Mucosa of rectum (tissue), 2 donors: ENCODE measurements at regions not wholly inside any gene's neighbourhood (a gene's known extent, or its start where the extent isn't known, plus 50 kb on each side); places are given as distances from the start of the nearest gene placed in this dataset.

ENCODE experiments used
- H3K27ac ChIP-seq, 2 donors: one replicate each; pipeline ENCODE4 v1.7.0; 2013; ENCODE audit warnings: inconsistent platforms in 2 of 2, low read depth in 2 of 2, low read length in 2 of 2
- H3K27me3 ChIP-seq, 2 donors: one replicate each; pipeline ENCODE4 v1.7.0; 2013; ENCODE audit warnings: low read length in 2 of 2; ENCODE audit not compliant: control insufficient read depth in 2 of 2, insufficient read depth in 2 of 2
- H3K36me3 ChIP-seq, 2 donors: one replicate each; pipeline ENCODE4 v1.7.0; 2013; ENCODE audit warnings: low read length in 2 of 2; ENCODE audit not compliant: control insufficient read depth in 2 of 2, insufficient read depth in 2 of 2
- H3K4me1 ChIP-seq, 2 donors: one replicate each; pipeline ENCODE4 v1.7.0; 2013; ENCODE audit warnings: low read length in 2 of 2, mild to moderate bottlenecking in 1 of 2; ENCODE audit not compliant: control insufficient read depth in 2 of 2, insufficient read depth in 2 of 2
- H3K4me3 ChIP-seq, 2 donors: one replicate each; pipeline ENCODE4 v1.7.0; 2013; ENCODE audit warnings: low read length in 2 of 2
- H3K9ac ChIP-seq, 2 donors: one replicate each; pipeline ENCODE4 v1.7.0; 2013; ENCODE audit warnings: low read length in 2 of 2, low read depth in 1 of 2, mild to moderate bottlenecking in 1 of 2
- H3K9me3 ChIP-seq, 2 donors: one replicate each; pipeline ENCODE4 v1.7.0; 2013; ENCODE audit warnings: low read length in 2 of 2; ENCODE audit not compliant: control insufficient read depth in 2 of 2
- donor health status: healthy.
- donor health status: Normal muscosa, but diverticular disease.

DNA sequence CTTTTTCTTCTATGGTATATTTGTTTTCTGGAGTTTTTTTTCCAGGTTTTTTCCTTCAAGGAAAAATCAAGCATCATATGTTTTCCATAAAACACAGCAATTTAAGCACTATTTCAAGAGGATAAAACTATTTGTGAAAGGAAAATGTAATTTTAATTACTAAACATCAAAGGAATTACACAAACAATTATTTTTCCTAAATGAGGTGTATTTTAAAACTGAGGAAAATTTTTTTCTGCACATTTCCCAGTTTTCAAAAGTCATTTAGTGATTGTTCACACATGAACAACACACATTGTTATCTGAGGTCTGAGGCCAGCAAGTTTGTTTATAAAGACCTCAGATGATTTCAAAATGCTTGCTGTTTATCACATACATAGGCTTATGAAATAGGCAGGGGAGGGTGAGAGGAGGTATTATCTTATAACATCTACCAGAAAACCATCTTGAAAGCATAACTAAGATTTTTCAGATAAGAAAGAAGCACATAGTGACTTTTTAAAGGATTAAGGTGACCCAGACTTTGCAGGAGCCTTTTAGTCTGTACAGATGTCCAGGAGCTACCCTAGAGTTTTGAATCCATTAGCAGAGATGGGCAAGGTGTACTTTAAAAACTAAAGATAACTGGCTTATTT, 381.6 kb downstream of the GJA1 start:
- no peak overlapping the region for H3K27ac ChIP-seq
- no peaks in the 10 kb centered on the region for H3K36me3 ChIP-seq
- no peaks in the 10 kb centered on the region for H3K27me3 ChIP-seq
- no peak overlapping the region for H3K4me3 ChIP-seq
- no peaks in the 10 kb centered on the region for H3K4me1 ChIP-seq
- H3K9me3 ChIP-seq: peaks cover 0 to 2% of the 10 kb centered on the region in 2 donors
- H3K9ac ChIP-seq: no peak overlapping the region

DNA sequence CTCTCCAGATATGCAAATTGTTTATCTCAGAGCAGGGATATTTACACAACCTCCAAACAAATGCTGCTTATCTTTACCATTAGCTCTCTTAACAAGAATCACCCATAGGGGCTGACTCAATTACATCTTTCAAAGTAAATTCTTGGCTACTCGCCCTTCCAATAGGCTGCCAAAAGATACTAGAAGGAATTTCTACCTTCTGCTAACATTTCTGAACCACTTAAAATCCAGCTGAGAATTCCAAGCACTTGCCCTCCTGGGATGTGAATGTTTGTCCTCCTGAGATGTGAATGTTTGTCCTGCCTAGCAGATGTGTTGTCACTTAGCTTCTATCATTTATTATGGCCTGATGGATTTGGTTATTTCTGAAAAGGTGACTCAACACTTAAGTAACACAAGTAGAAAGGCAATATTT, 388.0 kb downstream of the GJA1 start:
- Histone ChIP-seq H3K27ac (no peak overlapping the region), H3K4me1 (no peaks in the 10 kb centered on the region), H3K9me3 (peaks cover 0 to 2% of the 10 kb centered on the region in 2 donors), H3K36me3 (no peaks in the 10 kb centered on the region), H3K9ac (no peak overlapping the region), H3K4me3 (no peak overlapping the region), H3K27me3 (no peaks in the 10 kb centered on the region)

DNA sequence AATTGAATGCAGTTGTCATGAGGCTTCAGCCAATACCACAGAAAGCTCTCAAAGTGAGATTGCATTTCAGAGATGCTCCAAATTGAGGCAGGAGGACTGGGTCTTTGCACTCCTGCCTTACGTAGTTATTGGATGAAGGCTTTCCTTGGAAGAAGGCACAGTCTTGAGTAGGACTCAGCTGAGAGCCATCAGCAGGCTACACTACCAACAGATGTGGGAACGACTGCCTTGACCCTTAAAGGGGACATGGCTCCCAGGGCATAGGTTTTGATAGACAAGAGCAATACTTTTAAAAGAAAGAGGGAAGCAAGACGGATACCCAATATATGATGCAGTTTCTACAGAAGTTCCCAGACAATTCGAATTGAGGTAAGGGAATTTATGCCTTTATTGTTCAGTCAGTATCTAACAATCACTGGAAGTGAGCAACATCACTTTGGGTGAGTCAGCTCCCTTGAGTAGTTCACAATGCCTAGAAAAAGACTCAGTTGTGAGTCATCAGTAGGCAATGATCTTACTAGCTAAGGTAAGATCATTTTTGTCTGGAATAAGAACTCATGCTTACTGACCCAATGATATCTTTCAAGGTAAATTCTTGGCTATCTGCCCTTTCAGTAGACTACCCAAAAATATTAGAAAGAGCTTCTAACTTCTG, 390.8 kb downstream of the GJA1 start:
- Histone ChIP-seq H3K27me3 (no peaks in the 10 kb centered on the region), H3K36me3 (no peaks in the 10 kb centered on the region), H3K27ac (no peak overlapping the region), H3K4me1 (no peaks in the 10 kb centered on the region), H3K9ac (no peak overlapping the region), H3K4me3 (no peak overlapping the region), H3K9me3 (no peaks in the 10 kb centered on the region)

DNA sequence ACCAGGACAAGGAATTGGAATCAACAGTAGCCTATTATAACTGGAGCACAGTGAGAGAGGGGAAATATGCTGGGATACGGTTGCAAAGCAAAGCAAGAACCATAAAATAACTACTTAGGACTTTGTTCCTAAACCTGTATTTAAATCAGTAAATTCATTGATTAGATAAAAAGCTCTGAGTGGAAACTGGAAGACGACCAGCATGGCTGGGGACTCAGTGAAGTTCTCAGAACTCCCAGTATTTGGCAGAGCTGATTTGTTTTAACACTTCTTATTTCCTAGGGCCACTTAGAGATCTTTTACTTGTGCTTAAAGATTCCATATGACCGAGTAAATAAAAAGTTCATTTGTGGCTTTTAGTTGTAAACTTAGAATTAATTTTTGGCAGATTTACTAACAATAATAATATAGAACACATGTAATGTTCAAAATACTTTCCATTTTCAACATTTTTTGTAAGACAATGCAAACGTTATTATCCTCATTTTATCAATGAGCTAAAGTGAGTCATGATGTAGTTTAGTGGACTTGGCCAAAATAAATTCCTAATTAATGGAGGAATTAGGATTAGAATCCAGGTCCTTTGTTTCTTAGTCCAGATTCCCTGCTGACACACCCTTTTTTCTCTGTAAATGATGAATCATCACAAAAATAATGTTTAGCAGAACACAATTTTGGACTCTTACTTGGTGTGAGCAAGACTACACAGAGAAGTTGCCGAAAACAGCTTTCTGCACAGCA, 392.9 kb downstream of the GJA1 start:
- H3K9ac ChIP-seq: no peak overlapping the region
- H3K4me3 ChIP-seq: no peak overlapping the region
- H3K27ac ChIP-seq: no peak overlapping the region
- H3K4me1 ChIP-seq: no peaks in the 10 kb centered on the region
- no peaks in the 10 kb centered on the region for H3K36me3 ChIP-seq
- no peaks in the 10 kb centered on the region for H3K9me3 ChIP-seq
- no peaks in the 10 kb centered on the region for H3K27me3 ChIP-seq

DNA sequence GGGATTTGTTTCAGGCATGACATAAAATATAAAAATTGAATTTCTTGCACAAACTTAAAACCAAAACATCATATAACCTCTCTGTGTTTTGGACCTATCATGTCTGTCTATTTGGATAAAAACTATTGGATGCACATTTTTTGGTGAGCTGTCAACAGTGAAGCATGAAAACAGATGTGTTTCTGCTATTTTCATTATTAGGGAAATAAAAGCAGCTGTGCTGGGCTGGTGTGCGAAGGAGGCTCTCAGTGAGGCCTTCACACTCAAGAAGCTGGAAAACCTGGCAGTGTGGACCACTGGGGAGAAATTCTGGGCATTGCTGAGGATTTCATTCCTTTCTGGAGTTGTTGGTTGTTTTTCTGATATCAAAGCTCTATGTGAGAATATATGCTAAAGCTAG, 395.3 kb downstream of the GJA1 start:
- H3K4me1 ChIP-seq: no peaks in the 10 kb centered on the region
- H3K27me3 ChIP-seq: no peaks in the 10 kb centered on the region
- H3K9ac ChIP-seq: no peak overlapping the region
- no peak overlapping the region for H3K4me3 ChIP-seq
- H3K36me3 ChIP-seq: no peaks in the 10 kb centered on the region
- no peak overlapping the region for H3K27ac ChIP-seq
- H3K9me3 ChIP-seq: no peaks in the 10 kb centered on the region

DNA sequence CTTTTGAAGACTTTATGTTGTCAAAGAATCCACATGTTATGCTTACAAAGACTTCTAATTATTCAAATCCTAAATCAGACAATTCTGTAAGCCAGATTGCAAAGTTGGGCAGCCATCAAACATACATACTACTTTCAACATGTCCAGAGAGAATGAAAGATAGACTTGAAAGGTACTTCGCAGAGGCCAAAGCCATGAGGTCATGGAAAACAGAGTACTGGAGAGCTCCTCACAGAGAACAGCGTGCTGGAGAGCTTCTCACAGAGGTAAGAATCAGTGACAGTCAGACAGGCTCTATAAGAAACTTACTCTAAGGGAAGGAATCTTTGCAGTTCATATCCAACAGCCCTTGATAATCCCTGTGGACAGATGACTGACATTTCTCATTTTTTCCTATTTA, 400.2 kb downstream of the GJA1 start:
- no peaks in the 10 kb centered on the region for H3K27me3 ChIP-seq
- no peaks in the 10 kb centered on the region for H3K36me3 ChIP-seq
- H3K4me3 ChIP-seq: no peak overlapping the region
- no peak overlapping the region for H3K27ac ChIP-seq
- H3K9ac ChIP-seq: no peak overlapping the region
- no peaks in the 10 kb centered on the region for H3K4me1 ChIP-seq
- no peaks in the 10 kb centered on the region for H3K9me3 ChIP-seq

DNA sequence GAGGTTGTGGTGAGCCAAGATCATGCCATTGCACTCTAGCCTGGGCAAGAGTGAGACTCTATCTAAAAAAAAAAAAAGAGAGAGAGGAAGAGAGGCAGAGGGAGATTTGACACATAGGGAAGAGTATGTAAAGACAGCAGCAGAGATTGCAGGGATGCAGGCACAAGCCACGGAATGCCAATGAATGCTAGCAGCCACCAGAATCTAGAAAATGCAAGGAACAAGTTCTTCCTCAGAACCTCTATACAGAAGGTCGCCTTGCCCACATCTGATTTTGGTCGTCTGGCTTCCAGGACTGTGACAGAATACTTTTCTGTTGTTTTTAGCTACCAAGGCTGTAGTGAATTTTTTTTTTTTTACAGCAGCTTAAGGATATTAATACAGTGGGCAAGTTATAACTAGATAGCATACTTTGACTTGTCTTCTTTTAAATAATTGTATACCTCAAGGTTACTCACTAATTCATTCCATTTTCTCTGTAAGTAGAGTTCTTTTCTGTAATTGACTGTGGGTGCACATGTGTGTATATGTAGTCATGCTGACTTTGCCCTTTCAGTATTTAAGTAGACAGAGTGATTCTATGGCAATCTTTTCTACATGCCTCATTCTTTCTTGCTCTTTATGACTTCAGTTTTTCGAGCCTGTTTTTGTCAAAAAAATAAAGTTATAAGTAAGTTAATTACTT, 402.2 kb downstream of the GJA1 start:
- H3K4me3 ChIP-seq: no peak overlapping the region
- no peak overlapping the region for H3K9ac ChIP-seq

DNA sequence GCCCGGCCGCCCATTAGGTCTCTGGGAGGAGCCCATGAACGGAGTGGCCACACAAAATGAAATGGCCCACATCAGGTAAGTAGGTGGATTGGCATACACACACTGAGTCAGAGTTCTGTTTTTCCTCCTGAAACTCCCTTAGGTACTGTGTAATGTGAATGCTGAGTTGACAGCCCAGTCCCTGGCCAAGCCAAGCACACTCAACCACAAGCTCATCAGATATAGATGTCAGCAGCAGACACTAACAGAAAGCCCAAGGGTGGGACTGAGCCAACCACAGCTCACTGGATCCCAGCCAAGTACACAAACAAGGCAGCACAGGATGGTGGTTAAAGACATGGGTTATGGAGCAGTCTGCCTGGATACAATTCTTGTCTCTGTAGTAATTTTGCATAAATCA, 403.4 kb downstream of the GJA1 start:
- Histone ChIP-seq H3K36me3 (no peaks in the 10 kb centered on the region), H3K4me3 (no peak overlapping the region), H3K9me3 (no peaks in the 10 kb centered on the region), H3K27me3 (no peaks in the 10 kb centered on the region), H3K27ac (no peak overlapping the region), H3K9ac (no peak overlapping the region), H3K4me1 (no peaks in the 10 kb centered on the region)

More for the DNA sequence above, 402.2 kb downstream of the GJA1 start:
- Histone ChIP-seq H3K36me3 (no peaks in the 10 kb centered on the region), H3K27ac (no peak overlapping the region), H3K9me3 (no peaks in the 10 kb centered on the region), H3K4me1 (no peaks in the 10 kb centered on the region), H3K27me3 (no peaks in the 10 kb centered on the region)

DNA sequence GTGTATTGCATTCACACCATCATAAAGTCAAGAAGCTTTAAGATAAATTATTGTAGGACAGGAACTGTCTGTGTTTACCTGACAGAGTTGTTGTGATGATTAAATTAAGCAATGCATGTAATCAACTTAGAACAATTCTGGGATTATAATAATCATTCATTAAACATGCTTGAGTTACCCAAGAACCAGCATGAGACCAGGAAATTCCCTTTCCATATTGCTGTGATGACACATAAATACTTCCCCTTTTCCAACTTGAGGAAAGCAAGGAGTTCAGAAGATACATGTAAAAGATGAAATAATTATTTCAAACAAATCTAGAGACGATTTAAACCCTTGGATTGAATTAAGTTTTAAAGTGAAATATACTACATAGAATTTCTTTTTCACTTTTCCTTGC, 404.4 kb downstream of the GJA1 start:
- Histone ChIP-seq H3K4me3 (no peak overlapping the region), H3K27me3 (no peaks in the 10 kb centered on the region), H3K27ac (no peak overlapping the region), H3K9ac (no peak overlapping the region), H3K9me3 (no peaks in the 10 kb centered on the region), H3K36me3 (no peaks in the 10 kb centered on the region), H3K4me1 (no peaks in the 10 kb centered on the region)

DNA sequence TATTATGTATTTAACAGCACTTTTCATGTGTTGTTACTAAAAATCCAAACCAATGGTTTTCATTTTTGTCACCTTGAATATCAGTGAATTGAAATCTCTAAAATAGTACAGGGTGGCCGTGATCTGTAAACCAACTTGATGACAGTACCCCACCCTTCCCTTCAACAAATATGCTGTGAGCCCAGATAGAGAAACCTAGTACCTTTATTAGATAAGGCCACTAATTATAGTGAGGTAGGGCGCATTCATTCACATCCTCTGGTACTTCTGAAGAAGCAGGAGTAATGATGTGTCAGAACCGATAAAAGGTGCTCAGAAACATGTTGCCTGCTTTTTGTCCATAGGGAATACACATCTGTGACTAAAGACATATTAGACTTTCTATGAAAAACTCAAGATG, 409.5 kb downstream of the GJA1 start:
- no peak overlapping the region for H3K9ac ChIP-seq
- no peaks in the 10 kb centered on the region for H3K9me3 ChIP-seq
- H3K36me3 ChIP-seq: no peaks in the 10 kb centered on the region
- H3K4me3 ChIP-seq: no peak overlapping the region
- H3K27ac ChIP-seq: no peak overlapping the region
- H3K27me3 ChIP-seq: no peaks in the 10 kb centered on the region
- no peaks in the 10 kb centered on the region for H3K4me1 ChIP-seq
